ENCODE measurements at regions not wholly inside any gene's neighbourhood (a gene's known extent, or its start where the extent isn't known, plus 50 kb on each side); places are given as distances from the start of the nearest gene placed in this dataset.

DNA sequence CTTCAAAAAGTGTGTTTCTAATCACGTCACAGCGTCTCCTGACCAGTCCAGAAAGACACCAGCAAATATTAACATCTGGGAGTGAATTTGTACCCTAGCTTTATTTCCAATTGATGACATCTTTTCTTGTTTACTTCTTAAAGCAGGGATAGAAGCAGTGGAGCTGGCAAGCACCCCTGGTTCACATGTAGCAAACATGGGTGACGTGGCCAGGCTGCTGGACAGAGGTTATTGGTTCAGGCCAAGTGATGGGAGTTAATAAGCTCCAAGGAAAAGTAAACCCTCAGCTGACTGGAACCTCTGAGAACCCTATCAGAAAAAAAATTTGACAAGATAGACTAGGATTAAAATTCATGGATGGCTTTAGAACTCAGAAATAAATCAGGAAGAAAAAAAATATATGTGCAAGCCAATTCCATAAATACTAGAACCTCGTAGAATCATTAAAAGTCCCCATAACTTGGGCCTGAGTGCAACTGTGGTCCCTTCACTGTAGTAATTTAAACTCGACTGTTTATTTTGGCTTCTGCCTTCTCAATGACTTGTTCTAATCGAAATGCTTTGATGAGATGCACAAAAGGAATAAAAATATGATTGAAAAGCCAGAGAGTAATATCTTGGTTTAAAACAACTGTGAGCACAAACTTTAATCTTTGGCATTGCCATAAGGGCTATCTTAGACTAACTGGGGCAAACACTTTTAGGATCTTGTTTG, 121.5 kb upstream of the CTAGE1 start:
- peaks cover 4% of the 10 kb centered on the region for H3K36me3 Mint-ChIP-seq (ENCODE audit: insufficient read depth)
- no peak overlapping the region for H3K4me3 Mint-ChIP-seq
- H3K9me3 Mint-ChIP-seq, result peaks cover 0 to 1% of the 10 kb centered on the region in 2 donors
- peaks cover under 1 to 1% of the 10 kb centered on the region in 2 donors for H3K4me1 Mint-ChIP-seq (ENCODE audit: low read depth in 2 of 2)
- ATAC-seq (replicated peaks) (no peak), DNase-seq (no peak)
- no peak overlapping the region for H3K27ac Mint-ChIP-seq
- no peaks in the 10 kb centered on the region for H3K27me3 Mint-ChIP-seq

DNA sequence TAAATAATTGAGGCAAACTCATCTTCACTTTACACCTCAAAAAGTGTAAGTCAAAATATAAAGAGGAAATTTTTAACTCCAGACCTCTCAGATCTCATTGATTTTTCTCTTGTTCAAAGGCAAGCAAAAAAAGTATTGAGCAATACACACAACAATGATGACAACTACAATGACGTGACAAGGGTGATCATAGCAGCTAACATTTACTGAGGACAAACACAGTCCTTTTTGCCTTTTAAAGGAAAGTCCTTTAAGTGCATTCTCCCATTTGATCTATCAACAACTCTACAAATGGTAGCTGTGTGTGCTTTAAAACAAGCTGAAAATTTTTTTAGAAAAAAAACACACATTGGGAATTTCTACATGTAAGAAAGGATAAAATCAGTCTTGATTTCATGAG, 123.5 kb upstream of the CTAGE1 start:
- ATAC-seq (replicated peaks) (no peak), DNase-seq (no peak)
- peaks cover 6 to 12% of the 10 kb centered on the region in 2 donors for H3K4me1 Mint-ChIP-seq (ENCODE audit: low read depth in 2 of 2)
- H3K36me3 Mint-ChIP-seq (ENCODE audit: insufficient read depth), result peaks cover under 1% of the 10 kb centered on the region
- no peaks in the 10 kb centered on the region for H3K27me3 Mint-ChIP-seq
- peaks cover 0 to 1% of the 10 kb centered on the region in 2 donors for H3K9me3 Mint-ChIP-seq
- H3K4me3 Mint-ChIP-seq, result no peak overlapping the region
- no peak overlapping the region for H3K27ac Mint-ChIP-seq

DNA sequence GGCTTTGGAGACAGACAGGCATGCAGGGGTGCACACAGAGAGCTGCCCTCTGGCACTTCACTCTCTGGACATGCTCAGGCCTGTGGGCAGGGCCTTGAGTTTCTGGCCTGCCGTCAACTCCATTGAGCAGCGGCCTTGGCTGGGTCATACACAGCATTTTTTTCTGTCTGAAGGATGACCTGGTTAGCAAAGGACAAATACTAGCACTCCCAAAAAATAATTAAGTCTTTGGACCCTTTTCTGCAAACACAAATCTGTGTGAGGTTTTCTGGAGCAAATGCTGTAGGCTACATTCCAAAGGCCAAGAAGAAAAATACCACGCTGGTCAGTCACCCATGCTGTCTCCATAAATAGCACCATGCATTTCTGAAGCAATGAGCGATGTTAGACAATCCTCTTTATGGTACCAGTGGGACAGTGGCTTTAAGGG, 124.7 kb upstream of the CTAGE1 start:
- Mint-ChIP-seq H3K27ac (no peak overlapping the region), H3K36me3 (ENCODE audit: insufficient read depth) (no peaks in the 10 kb centered on the region), H3K27me3 (no peaks in the 10 kb centered on the region), H3K4me3 (no peak overlapping the region), H3K9me3 (peaks cover 0 to 1% of the 10 kb centered on the region in 2 donors), H3K4me1 (ENCODE audit: low read depth in 2 of 2) (peaks cover 6 to 12% of the 10 kb centered on the region in 2 donors)
- DNase-seq (no peak), ATAC-seq (replicated peaks) (no peak)

GRCh38 chr18:22543769-22544168, 126.1 kb upstream of the CTAGE1 start:
- no peaks in the 10 kb centered on the region for H3K36me3 Mint-ChIP-seq (ENCODE audit: insufficient read depth)
- H3K27me3 Mint-ChIP-seq, result no peaks in the 10 kb centered on the region
- ATAC-seq (replicated peaks) (no peak), DNase-seq (no peak)
- H3K4me3 Mint-ChIP-seq, result no peak overlapping the region
- H3K4me1 Mint-ChIP-seq (ENCODE audit: low read depth in 2 of 2), result peaks cover 6 to 12% of the 10 kb centered on the region in 2 donors
- peaks cover 0 to 1% of the 10 kb centered on the region in 2 donors for H3K9me3 Mint-ChIP-seq
- H3K27ac Mint-ChIP-seq, result no peak overlapping the region

GRCh38 chr18:22544626-22545025, 126.9 kb upstream of the CTAGE1 start:
- no peak for DNase-seq
- Mint-ChIP-seq H3K9me3 (peaks cover 0 to 1% of the 10 kb centered on the region in 2 donors), H3K36me3 (ENCODE audit: insufficient read depth) (no peaks in the 10 kb centered on the region), H3K4me1 (ENCODE audit: low read depth in 2 of 2) (peaks cover 6 to 12% of the 10 kb centered on the region in 2 donors), H3K27ac (no peak overlapping the region), H3K27me3 (no peaks in the 10 kb centered on the region), H3K4me3 (peak overlapping the region in 1 of 2 donors; percentile 11)
- no peak for ATAC-seq (replicated peaks)

DNA sequence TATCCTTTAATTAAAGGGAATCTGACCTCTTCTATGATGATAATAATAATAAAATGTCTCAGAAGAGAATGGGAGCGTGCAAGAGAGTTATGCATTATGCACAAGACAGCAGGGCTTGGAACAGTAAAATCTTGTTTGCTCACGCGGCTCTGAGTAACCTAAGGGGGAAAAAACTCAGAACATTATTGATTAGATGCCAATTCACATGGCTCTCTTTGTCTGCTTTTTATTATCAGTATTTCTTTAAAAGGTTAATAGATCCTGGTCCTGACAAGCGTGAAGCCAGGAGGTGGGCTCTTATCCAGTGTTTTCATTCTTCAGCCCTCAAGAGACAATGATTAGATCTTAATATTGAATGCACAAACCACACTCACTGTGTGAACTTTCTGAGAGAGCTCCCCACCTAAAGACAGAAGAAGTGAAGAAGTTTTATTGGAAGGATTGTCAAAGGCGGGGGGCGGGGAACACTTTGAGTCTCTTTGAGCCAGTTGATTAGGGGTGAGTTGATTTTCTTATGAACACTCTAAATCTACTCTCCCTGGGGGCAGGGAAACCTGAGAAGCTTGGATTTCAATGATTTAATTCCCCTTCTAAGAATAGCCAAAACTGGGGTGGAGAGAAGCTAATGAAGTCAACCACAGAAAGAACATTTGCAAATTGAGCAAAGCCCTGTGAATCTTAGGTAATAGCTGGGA, 127.5 kb upstream of the CTAGE1 start:
- ATAC-seq (replicated peaks) (no peak), DNase-seq (no peak)
- Mint-ChIP-seq H3K9me3 (peaks cover 0 to 1% of the 10 kb centered on the region in 2 donors), H3K27me3 (no peaks in the 10 kb centered on the region), H3K4me3 (peak overlapping the region in 1 of 2 donors; percentile 8), H3K27ac (no peak overlapping the region), H3K36me3 (ENCODE audit: insufficient read depth) (no peaks in the 10 kb centered on the region), H3K4me1 (ENCODE audit: low read depth in 2 of 2) (peaks cover 6 to 12% of the 10 kb centered on the region in 2 donors)

- H3K36me3 Mint-ChIP-seq (ENCODE audit: insufficient read depth), result no peaks in the 10 kb centered on the region
- ATAC-seq (replicated peaks) (no peak), DNase-seq (no peak)
Observed at GRCh38 chr18:22546905-22547570, 129.3 kb upstream of the CTAGE1 start.

GRCh38 chr18:22547807-22548561, 130.3 kb upstream of the CTAGE1 start:
- Mint-ChIP-seq H3K4me1 (ENCODE audit: low read depth in 2 of 2) (peaks cover 6 to 12% of the 10 kb centered on the region in 2 donors), H3K36me3 (ENCODE audit: insufficient read depth) (no peaks in the 10 kb centered on the region), H3K9me3 (no peaks in the 10 kb centered on the region), H3K27me3 (no peaks in the 10 kb centered on the region), H3K27ac (no peak overlapping the region), H3K4me3 (no peak overlapping the region)
- no peak for ATAC-seq (replicated peaks)
- DNase-seq, result no peak

More at GRCh38 chr18:22546905-22547570, 129.3 kb upstream of the CTAGE1 start:
- H3K27me3 Mint-ChIP-seq, result no peaks in the 10 kb centered on the region
- no peak overlapping the region for H3K4me3 Mint-ChIP-seq
- H3K4me1 Mint-ChIP-seq (ENCODE audit: low read depth in 2 of 2), result peaks cover 6 to 12% of the 10 kb centered on the region in 2 donors
- H3K27ac Mint-ChIP-seq, result no peak overlapping the region
- peaks cover 0 to 1% of the 10 kb centered on the region in 2 donors for H3K9me3 Mint-ChIP-seq

DNA sequence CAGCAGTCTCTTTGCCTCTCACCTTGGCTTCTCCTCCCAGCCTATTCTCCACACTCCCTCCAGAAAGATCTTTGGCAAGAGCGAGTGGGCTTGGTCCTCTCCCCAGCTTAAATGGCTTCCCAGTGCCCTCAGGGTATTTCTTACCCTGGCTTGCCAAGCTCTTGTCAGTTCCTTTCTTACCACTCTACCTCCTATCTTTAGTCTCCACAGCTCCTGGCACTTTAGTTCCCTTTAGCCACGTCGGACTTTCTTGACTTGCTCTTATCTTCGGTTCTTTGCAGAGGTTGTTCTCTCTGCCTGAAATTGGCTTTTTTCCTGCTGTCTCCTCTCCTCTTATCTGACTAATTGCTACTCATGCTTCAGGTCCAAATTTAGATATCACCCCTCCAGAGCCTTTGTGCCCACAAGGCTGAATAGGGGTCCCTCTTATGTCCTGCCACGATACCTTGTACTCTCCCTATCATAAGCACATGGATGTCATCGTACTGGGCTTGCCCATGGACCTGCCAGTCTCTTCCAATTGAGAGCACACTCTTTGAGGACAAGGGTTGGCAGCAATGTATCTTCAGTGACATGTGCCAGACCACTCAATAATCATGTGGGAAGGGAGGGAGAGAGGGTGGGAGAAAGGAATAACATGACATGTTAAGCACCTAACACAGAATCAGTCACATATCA, 131.7 kb upstream of the CTAGE1 start:
- H3K9me3 Mint-ChIP-seq, result no peaks in the 10 kb centered on the region

DNA sequence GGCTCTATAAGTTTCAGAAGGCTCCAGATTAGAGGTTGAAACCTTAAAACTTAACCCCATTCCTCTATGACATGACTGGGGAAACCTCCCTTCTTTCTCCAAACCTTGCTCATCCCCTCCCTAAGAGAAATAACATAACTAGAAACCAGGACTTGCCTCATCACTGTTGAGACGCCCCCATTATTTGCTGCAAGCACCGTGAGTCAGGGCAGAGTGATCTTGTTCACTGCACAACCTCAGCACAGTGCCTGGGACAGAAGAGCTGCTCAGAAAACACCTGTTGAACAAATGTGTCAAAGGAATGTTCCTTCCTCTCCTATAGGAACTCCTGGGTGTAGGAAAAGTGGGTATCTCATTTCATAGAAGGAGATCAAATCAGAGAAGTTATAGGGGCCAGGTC, 132.7 kb upstream of the CTAGE1 start:
- no peaks in the 10 kb centered on the region for H3K27me3 Mint-ChIP-seq
- no peak for DNase-seq
- H3K27ac Mint-ChIP-seq, result no peak overlapping the region
- no peaks in the 10 kb centered on the region for H3K9me3 Mint-ChIP-seq
- no peak overlapping the region for H3K4me3 Mint-ChIP-seq
- no peak for ATAC-seq (replicated peaks)
- peaks cover 0 to under 1% of the 10 kb centered on the region in 2 donors for H3K4me1 Mint-ChIP-seq (ENCODE audit: low read depth in 2 of 2)
- no peaks in the 10 kb centered on the region for H3K36me3 Mint-ChIP-seq (ENCODE audit: insufficient read depth)

More for the DNA sequence above, 131.7 kb upstream of the CTAGE1 start:
- H3K27me3 Mint-ChIP-seq, result no peaks in the 10 kb centered on the region
- H3K36me3 Mint-ChIP-seq (ENCODE audit: insufficient read depth), result no peaks in the 10 kb centered on the region
- H3K4me1 Mint-ChIP-seq (ENCODE audit: low read depth in 2 of 2), result peaks cover 3 to 9% of the 10 kb centered on the region in 2 donors
- DNase-seq (no peak), ATAC-seq (replicated peaks) (no peak)
- no peak overlapping the region for H3K4me3 Mint-ChIP-seq
- H3K27ac Mint-ChIP-seq, result no peak overlapping the region

- H3K27me3 Mint-ChIP-seq, result no peaks in the 10 kb centered on the region
- no peak overlapping the region for H3K27ac Mint-ChIP-seq
- H3K9me3 Mint-ChIP-seq, result no peaks in the 10 kb centered on the region
- DNase-seq, result no peak
- no peak for ATAC-seq (replicated peaks)
- H3K36me3 Mint-ChIP-seq (ENCODE audit: insufficient read depth), result no peaks in the 10 kb centered on the region
- no peak overlapping the region for H3K4me3 Mint-ChIP-seq
- H3K4me1 Mint-ChIP-seq (ENCODE audit: low read depth in 2 of 2), result no peaks in the 10 kb centered on the region
Observed at GRCh38 chr18:22550861-22551260, 133.1 kb upstream of the CTAGE1 start.

- Mint-ChIP-seq H3K27me3 (peaks cover 0 to 5% of the 10 kb centered on the region in 2 donors), H3K4me3 (no peak overlapping the region), H3K36me3 (ENCODE audit: insufficient read depth) (no peaks in the 10 kb centered on the region), H3K4me1 (ENCODE audit: low read depth in 2 of 2) (peaks cover 0 to 1% of the 10 kb centered on the region in 2 donors), H3K27ac (no peak overlapping the region), H3K9me3 (no peaks in the 10 kb centered on the region)
- no peak for DNase-seq
- no peak for ATAC-seq (replicated peaks)
Observed at GRCh38 chr18:22551536-22552151, 133.9 kb upstream of the CTAGE1 start.

All from effector memory CD8-positive, alpha-beta T cell (primary cell).